Activated CD8-positive, alpha-beta T cell treated with anti-CD3 and anti-CD28 coated beads for 36 hours (primary cell): ENCODE measurements at regions not wholly inside any gene's neighbourhood (a gene's known extent, or its start where the extent isn't known, plus 50 kb on each side); places are given as distances from the start of the nearest gene placed in this dataset.

Source experiments
- ATAC-seq: fragments of 200-7000 bp; cut with Tn5 transposase; one replicate; pipeline ENCODE4 v1.10.0; 2021; ENCODE audit warnings: mild to moderate bottlenecking, moderate library complexity
- CTCF ChIA-PET: fragments of 350-600 bp; sonication (Branson Sonifier 250); formaldehyde crosslinking; loops from one replicate; lab custom pipeline; 2021; ENCODE audit warnings: antibody characterized with exemption; lab: Charles Lee
- POLR2A ChIA-PET: fragments of 350-600 bp; sonication (Branson Sonifier 250); formaldehyde crosslinking; loops from one replicate; lab custom pipeline; 2021; ENCODE audit warnings: antibody characterized with exemption; lab: Charles Lee
- DNase-seq: peaks from one replicate; pipeline ENCODE4 v3.0.0-alpha.2; 2020
- H3K27ac Mint-ChIP-seq: one replicate; pipeline ENCODE4 v1.8.0; 2021; ENCODE audit warnings: mild to moderate bottlenecking, mixed read lengths
- H3K27me3 Mint-ChIP-seq: one replicate; pipeline ENCODE4 v1.8.0; 2021; ENCODE audit warnings: mixed read lengths
- H3K36me3 Mint-ChIP-seq: one replicate; pipeline ENCODE4 v1.8.0; 2021; ENCODE audit warnings: low read depth, mixed read lengths
- H3K4me1 Mint-ChIP-seq: one replicate; pipeline ENCODE4 v1.8.0; 2021; ENCODE audit warnings: low read depth, mixed read lengths
- H3K4me3 Mint-ChIP-seq: one replicate; pipeline ENCODE4 v1.8.0; 2021; ENCODE audit warnings: mild to moderate bottlenecking, moderate library complexity, mixed read lengths
- H3K9me3 Mint-ChIP-seq: one replicate; pipeline ENCODE4 v1.8.0; 2021; ENCODE audit warnings: mixed read lengths
- intact Hi-C: fragments of 100-400 bp; cut with micrococcal nuclease; formaldehyde crosslinking; loops from one replicate; pipeline ENCODE4 v1.10.0; 2022
- TF ChIP-seq, protein P1 (sequence below): fragments of 200-600 bp; IDR thresholded peaks from one replicate; pipeline ENCODE4 v1.8.0; 2022; ENCODE audit warnings: antibody characterized with exemption, mild to moderate bottlenecking

DNA sequence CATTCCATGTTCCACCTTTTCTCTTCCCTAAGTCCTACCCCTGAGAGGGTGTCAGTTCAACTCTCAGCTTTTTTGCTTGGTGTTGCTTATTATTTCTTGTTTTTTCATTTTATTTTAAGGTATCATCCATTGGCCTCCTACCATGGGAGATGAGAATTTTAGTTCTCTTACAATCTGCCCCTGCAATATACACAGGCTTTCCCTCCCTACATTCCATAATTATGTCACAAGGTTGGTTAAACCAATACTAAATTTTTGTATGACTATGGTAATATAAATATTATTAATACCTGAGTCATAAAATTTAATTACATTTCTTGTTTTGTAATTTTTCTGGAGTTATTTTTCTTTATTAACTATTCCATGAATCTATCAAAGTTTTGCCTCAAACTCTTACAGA is 216.2 kb downstream of the SNX19 start:
- Mint-ChIP-seq H3K4me1 (no peaks in the 10 kb centered on the region), H3K9me3 (no peaks in the 10 kb centered on the region), H3K27ac (no peak overlapping the region), H3K4me3 (no peak overlapping the region), H3K36me3 (no peaks in the 10 kb centered on the region), H3K27me3 (no peaks in the 10 kb centered on the region)
- intact Hi-C loops = no loop called here
- no peak for DNase-seq
- CTCF ChIA-PET = no interaction called here
- no peak for ATAC-seq
- POLR2A ChIA-PET = interaction anchor here (0.9 kb wide), 1 partner anchor 22 kb away, joined by 3 read pairs; no protein-coding TSS in a partner anchor
- TF ChIP-seq, protein P1, sequence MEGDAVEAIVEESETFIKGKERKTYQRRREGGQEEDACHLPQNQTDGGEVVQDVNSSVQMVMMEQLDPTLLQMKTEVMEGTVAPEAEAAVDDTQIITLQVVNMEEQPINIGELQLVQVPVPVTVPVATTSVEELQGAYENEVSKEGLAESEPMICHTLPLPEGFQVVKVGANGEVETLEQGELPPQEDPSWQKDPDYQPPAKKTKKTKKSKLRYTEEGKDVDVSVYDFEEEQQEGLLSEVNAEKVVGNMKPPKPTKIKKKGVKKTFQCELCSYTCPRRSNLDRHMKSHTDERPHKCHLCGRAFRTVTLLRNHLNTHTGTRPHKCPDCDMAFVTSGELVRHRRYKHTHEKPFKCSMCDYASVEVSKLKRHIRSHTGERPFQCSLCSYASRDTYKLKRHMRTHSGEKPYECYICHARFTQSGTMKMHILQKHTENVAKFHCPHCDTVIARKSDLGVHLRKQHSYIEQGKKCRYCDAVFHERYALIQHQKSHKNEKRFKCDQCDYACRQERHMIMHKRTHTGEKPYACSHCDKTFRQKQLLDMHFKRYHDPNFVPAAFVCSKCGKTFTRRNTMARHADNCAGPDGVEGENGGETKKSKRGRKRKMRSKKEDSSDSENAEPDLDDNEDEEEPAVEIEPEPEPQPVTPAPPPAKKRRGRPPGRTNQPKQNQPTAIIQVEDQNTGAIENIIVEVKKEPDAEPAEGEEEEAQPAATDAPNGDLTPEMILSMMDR = no peak

DNA sequence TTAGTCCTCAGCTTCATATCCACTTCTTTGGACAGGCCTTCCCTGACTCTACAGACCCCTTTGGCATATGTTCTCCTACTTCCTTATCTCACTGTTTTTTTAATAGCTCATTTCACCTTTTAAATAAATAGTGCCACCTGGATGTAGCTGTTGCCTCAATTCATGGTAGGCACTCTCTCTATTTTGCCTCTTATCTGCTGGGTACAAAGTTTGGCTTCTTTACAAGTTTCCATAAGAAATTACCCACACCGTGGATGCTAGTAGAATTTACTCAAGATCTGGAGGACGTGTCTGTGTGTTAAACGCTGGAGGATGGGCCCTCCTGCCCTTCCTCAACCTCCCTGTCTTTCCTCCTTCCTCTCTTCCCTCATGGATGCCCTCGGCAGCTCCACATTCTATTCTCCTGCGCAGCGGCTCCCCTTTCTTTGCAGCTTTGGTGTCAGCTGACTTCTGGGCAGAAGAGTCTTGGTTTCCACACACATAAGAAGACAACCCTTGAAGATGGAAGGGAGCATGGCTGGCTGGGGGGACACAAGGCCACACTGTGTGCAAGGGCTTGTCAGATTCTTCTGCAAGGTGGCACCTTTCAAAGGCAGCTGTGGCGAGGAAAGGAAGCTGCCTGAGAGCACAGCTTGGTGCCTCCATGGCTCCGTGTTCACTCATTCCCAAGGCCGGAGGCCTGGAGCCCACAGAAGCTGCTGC is 212.6 kb downstream of the SNX19 start:
- no peak for DNase-seq
- H3K4me3 Mint-ChIP-seq = no peak overlapping the region
- no peaks in the 10 kb centered on the region for H3K36me3 Mint-ChIP-seq
- TF ChIP-seq, protein P1 = no peak
- ATAC-seq = no peak
- no peak overlapping the region for H3K27ac Mint-ChIP-seq
- H3K4me1 Mint-ChIP-seq = no peaks in the 10 kb centered on the region
- ChIA-PET POLR2A (no interaction called here), CTCF (no interaction called here)
- peaks cover 3% of the 10 kb centered on the region for H3K27me3 Mint-ChIP-seq
- H3K9me3 Mint-ChIP-seq = no peaks in the 10 kb centered on the region
- intact Hi-C loops = no loop called here

DNA sequence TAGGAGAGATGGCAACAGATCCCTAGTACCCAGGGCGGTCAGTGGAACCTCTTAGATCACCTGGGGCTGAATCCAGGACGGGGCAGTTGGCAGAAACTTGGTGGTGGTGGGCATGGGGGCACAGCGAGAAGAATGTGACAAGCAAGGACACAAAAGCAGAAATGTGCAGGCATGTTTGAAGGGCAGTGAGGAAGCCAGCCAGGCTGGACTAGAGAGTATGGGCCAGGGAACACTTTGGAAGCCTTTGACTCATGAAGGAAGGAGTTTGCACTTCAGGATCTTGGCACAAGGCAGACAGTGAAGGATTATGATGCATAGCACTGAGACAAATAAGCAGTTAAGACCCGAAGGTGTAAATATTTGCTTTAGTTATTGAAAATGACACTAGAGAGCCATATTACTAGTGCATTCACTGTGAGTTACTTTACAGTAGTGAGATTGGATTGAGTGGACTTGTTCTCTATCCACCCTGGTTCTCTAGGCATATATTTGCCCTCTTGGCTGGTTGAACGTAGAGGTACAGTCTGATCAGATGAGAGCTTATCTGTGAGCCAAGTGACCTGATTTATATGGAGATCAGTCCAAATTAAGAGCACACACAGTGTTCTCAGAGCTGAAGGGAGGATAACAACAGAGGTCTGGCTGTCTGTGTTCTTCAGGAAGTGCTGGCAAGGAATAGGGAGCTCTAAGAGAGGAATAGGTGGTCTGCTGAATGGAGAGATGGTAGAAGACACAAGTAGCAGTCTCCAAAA is 210.4 kb downstream of the SNX19 start:
- H3K4me1 Mint-ChIP-seq = no peaks in the 10 kb centered on the region
- DNase-seq (no peak), ATAC-seq (no peak)
- intact Hi-C loops = no loop called here
- no peak overlapping the region for H3K4me3 Mint-ChIP-seq
- ChIA-PET CTCF (interaction anchor here (1.5 kb wide), 1 partner anchor 16 kb away, joined by 3 read pairs; no protein-coding TSS in a partner anchor), POLR2A (no interaction called here)
- peaks cover 5% of the 10 kb centered on the region for H3K27me3 Mint-ChIP-seq
- TF ChIP-seq, protein P1 = no peak
- peaks cover 2% of the 10 kb centered on the region for H3K9me3 Mint-ChIP-seq
- no peaks in the 10 kb centered on the region for H3K36me3 Mint-ChIP-seq
- H3K27ac Mint-ChIP-seq = no peak overlapping the region

DNA sequence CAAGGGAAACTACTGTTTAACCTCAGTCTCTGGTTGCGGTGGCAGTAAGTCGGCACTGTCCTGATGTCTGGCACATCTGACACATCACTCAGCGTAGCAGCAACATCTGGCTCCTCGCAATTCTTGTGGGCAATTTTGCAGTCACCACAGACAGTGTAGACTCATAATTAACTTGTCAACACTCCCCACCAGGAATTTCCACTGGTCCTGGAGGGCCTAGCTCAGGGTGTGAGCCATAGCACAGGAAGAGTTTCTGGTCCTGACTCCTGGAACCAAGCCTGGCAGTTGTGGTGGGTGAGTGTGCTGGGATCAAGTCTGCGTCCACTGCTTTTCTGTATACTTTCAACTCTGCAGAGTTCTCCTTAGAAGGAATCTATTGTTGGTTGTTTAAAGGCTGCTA is 209.7 kb downstream of the SNX19 start:
- intact Hi-C loops = no loop called here
- Mint-ChIP-seq H3K4me3 (no peak overlapping the region), H3K27ac (no peak overlapping the region), H3K27me3 (peaks cover 5% of the 10 kb centered on the region), H3K9me3 (peaks cover 2% of the 10 kb centered on the region), H3K36me3 (no peaks in the 10 kb centered on the region), H3K4me1 (no peaks in the 10 kb centered on the region)
- ATAC-seq = no peak
- DNase-seq = no peak
- ChIA-PET POLR2A (no interaction called here), CTCF (interaction anchor here (1.5 kb wide), 1 partner anchor 17 kb away, joined by 3 read pairs; no protein-coding TSS in a partner anchor)
- TF ChIP-seq, protein P1 = no peak

DNA sequence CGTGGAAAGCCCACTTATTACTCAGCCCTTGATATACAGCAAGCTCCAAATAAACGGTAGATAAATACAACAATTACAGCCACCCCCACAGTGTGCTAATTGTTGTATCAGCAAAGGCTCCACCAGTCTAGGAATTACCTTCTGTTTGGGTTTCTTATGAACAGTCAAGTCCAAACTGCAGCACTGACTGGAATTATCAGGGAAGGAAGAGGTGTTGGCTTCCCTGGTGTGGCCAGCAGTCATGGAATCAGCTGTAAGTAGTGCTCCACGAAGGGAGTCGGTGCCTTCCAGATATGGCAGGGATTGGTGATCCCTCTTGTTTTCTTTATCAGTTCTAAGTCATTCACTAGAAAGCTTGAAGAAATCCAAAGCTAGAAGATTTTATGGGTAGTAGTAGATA is 209.1 kb downstream of the SNX19 start:
- no peak for DNase-seq
- ChIA-PET CTCF (interaction anchor here (0.6 to 1.5 kb wide), 2 partner anchors 18 to 1364 kb away, joined by 3 read pairs; no protein-coding TSS in a partner anchor), POLR2A (no interaction called here)
- TF ChIP-seq, protein P1 = no peak
- H3K9me3 Mint-ChIP-seq = peaks cover 2% of the 10 kb centered on the region
- no peaks in the 10 kb centered on the region for H3K36me3 Mint-ChIP-seq
- ATAC-seq = no peak
- H3K4me1 Mint-ChIP-seq = no peaks in the 10 kb centered on the region
- intact Hi-C loops = no loop called here
- H3K4me3 Mint-ChIP-seq = no peak overlapping the region
- no peak overlapping the region for H3K27ac Mint-ChIP-seq
- peaks cover 5% of the 10 kb centered on the region for H3K27me3 Mint-ChIP-seq
